GM21526 (cell line): ENCODE measurements at regions not wholly inside any gene's neighbourhood (a gene's known extent, or its start where the extent isn't known, plus 50 kb on each side); places are given as distances from the start of the nearest gene placed in this dataset.
"Not testable (repeated sequence)": the region's sequence is repeated elsewhere in the genome, so short reads cannot be mapped to it uniquely, and the experiment has no call there.

Experiments used
- ATAC-seq: cut with Tn5 transposase; IDR thresholded peaks from one replicate; pipeline ENCODE4 v1.9.1; 2021; ENCODE audit warnings: moderate library complexity; ENCODE audit not compliant: unreplicated experiment, low FRiP score

DNA sequence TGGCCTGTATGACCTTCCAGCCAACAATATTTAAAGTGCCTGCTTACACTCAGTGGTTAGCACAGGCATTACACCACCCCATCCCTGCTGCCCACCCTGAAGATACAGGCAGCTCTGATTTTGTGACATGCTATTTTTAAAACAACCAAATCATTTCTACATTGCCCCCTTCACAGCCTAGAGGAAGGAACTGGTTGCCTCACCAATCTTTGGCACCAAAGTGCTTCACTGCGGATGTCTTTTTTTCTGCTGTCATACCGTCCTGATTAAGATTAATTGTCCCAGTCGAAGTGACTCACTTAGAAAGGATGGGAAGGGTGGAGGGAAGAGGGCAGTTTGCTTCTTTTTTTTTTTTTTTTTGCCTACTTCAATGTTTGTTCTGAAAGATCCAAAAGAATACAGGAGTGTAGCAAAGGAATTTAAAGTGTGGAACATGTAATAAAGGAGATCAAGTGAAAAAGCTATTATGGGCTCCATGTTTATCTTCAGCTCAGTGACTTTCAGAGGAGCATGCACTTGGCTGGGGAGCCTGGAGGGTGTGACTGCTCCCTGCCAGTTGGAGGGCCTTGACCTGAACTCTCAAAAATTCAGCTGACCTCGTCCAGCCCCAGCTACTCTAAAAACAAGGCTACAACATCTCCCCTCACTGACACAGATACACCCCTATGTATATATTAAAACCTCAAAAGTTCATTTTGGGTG lies 501.1 kb upstream of the TNP1 start:
- no peak for ATAC-seq

DNA sequence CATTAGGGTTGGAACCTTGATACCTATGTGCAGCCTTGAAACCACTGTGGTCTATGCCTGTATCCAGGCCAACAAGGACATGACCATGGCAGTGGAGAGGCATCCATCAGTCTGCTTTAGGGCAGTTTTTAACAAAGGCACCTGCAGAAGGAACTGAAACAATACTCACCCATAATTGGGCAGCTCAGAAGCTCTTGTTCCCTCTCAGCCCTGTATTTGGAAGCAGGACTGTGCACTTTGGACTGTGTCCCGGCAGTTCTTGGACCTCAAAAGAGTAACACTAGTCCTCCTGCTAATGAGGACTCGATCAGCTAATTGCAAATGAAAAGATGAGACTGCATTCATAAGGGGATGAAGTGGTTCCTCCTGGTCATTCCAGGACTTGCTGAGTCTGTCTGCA lies 500.2 kb upstream of the TNP1 start:
- no peak for ATAC-seq

DNA sequence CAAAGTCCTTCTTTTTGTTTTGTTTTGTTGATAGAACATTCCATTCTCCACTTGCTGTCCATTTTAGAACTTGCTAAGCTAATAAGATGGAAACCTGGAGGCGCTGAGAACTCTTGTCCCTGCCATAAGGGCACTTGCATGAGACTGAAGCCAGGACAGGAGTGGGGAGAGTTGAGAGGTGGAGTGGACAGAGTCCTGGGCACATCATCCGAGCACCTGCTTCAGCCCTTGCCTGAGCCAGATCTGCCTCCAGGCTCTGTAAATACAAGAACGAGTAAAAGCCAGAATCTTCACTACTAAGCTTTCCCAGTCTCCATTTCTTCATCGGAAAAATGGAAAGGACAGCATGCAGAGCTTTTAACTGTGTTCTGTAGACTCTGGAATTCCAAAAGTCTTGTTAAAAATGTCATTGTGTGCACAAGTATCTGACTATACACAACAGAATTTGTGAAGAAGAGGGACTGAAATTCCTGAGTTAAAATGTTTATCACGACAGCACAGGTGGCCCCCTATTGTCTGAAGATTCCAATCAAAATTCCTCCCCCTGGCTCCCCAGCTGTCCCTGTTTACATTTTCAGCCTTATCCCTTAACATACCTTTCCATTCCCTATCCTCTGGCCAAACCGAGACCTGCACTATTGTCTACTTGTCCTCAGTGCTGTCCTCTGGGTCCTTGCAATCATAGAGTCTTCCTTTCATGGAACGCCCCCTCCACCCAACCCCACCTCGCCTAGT lies 498.2 kb upstream of the TNP1 start:
- ATAC-seq: no peak

DNA sequence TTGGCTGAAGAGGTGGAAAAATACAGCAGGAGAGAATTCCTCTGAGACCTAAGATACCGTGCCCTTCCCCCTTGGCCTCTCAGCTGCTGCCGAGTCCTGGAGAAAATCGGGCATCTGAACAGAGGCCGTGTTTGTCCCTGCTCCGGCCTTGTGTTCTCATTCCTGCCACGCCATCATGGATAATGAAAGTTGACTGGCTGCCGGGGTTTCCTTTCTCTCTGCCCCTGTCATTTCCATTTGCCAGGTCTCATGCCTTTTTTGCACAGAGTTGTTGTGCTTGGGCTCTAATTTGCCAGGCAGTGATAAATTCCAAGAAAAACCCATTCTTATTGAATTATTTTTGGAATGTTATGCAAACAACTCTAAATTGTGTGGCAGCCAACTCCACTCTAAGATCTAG lies 496.9 kb upstream of the TNP1 start:
- ATAC-seq: no peak

DNA sequence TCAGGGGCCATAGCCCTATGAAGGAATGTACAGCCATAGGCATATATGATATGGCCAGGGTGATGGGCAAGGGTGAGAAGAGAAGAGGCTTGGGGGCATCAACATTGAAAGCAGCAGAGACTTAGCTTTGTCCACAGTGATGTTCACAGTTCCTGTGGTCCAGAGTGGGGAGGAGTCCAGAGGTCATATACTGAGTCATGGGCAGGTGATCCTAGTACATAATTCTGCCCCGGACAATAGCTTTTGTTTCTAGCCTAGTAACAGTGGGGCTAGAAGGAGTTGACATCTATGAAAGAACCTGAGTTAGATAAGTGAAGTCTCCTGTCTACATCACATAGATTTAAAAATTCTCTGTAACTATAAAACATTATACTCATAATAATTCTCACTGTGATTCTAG lies 496.3 kb upstream of the TNP1 start:
- no peak for ATAC-seq

DNA sequence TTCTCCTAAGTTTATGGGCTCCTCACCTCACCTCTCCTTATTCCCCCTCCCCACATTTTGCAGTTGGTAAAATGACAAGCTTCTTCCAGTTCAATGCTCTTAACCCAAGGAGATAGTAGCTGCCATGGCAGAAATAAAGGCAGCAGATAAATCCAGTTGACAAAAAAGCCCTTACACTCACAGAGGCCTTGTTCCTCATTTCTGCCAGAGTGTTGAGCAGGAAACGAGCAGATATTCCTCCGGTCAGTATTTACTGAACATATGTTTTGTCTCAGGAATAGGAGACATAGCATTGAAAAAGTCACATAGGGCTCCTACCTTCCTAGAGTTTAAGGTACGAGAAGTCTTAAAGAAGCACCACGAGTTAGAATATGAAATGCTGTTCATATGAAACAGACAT lies 493.7 kb upstream of the TNP1 start:
- ATAC-seq: no peak

DNA sequence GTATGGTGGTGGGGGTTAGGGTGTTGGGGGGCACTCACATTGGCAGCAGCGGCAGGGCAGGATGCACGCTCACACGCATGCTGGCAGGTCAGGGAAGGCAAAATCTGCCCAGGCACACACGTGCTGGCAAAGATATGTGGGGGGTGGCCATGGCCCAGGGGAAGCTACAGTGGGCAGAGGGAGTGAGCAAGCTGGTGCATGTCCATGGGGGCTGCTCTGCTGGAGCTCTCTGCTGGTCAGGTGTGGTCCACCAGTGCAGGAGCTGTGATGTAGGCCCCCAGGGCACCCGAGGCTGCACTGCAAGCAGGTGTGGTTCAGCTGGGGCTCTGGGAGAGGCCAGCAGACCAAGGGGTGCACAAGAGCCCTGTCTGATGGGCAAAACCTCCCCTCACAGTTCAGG lies 491.5 kb upstream of the TNP1 start:
- ATAC-seq: no peak

DNA sequence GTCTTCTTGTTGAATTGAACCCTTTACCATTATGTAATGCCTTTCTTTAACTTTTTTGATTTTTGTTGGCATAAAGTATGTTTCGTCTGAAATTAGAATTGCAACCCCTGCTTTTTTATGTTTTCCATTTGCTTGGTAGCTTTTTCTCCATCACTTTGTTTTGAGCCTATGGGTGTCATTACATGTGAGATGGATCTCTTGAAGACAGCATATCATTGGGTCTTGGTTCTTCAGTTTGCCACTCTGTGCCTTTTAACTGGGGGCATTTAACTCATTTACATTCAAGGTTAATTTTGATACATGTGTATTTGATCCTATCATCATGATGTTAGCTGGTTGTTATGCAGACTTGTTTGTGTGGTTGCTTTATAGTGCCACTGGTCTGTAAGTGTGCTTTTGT lies 489.4 kb upstream of the TNP1 start:
- no peak for ATAC-seq

DNA sequence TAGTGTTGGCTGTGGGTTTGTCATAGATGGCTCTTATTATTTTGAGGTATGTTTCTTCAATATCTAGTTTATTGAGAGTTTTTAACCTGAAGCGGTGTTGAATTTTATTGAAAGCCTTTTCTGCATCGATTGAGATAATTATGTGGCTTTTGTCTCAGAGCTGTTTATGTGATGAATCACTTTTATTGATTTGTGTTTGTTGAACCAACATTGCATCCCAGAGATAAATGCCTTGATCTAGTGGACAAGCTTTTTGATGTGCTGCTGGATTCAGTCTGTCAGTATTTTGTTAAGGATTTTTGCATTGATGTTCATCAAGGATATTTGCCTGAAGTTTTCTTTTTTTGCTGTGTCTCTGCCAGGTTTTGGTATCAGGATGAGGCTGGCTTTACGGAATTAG lies 487.8 kb upstream of the TNP1 start:
- not testable (repeated sequence) for ATAC-seq

DNA sequence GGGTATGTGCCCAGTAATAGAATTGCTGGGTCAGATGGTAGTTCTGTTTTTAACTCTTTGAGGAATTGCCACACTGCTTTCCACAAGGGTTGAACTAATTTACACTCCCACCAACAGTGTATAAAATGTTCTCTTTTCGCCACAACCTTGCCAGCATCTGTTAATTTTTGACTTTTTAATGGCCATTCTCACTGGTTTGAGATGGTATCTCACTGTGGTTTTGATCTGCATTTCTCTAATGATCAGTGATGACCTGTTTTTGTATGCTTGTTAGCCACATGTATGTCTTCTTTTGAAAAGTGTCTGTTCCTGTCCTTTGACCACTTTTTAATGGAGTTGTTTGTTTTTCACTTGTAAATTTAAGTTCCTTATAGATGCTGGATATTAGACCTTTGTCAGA lies 486.2 kb upstream of the TNP1 start:
- ATAC-seq: not testable (repeated sequence)

DNA sequence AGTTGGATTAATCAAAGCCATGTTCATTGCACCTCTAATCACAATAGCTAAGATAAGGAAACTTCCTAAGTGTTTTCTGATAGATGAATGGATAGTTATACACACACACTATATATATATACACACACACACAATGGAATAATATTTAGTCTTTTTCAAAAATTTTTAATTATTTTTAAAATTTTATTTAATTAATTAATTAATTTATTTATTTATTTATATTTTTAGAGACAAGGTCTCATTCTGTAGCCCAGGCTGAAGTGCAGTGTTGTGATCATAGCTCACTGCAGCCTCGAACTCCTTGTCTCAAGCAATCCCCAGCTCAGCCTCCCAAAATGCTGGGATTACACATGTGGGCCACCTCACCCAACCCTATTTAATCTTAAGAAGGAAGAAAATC lies 481.0 kb upstream of the TNP1 start:
- ATAC-seq: no peak

DNA sequence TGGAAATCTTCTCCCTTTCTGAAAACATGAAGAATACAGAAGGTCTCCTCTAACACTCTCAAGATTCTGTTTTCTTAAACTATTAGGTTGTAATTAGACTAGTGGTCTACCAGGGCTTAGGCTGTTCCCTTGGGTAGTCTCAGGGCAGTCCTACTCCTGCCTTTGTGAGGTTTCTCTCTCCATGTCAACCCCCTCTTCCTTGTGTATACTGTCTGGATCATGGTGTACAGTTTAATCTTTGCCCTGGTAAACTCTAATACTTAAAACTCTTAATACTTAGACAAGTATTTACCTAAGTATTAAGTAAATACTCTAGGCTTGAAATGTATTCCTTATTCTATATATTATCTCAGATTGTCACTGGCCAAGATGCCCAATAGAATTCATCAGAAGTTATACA lies 480.3 kb upstream of the TNP1 start:
- no peak for ATAC-seq

DNA sequence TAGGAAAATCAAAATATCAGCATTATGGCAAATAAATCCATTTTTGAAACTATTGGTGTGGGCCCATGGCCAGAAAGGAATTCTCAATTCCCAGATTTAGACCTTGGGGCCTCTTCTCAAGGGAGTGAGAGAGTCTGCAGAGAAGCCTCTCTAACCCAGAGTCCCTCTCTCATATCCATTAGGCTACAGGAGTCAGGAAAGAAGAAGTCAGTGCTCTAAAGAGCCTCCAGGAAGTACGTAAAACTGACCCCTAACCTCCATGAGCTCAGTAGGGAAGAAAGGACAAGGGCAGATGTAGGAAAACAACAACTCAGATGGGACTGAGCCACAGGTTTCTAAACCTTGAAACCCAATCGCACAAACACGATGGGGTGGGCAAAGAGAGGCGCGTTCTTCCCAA lies 479.9 kb upstream of the TNP1 start:
- ATAC-seq: no peak

DNA sequence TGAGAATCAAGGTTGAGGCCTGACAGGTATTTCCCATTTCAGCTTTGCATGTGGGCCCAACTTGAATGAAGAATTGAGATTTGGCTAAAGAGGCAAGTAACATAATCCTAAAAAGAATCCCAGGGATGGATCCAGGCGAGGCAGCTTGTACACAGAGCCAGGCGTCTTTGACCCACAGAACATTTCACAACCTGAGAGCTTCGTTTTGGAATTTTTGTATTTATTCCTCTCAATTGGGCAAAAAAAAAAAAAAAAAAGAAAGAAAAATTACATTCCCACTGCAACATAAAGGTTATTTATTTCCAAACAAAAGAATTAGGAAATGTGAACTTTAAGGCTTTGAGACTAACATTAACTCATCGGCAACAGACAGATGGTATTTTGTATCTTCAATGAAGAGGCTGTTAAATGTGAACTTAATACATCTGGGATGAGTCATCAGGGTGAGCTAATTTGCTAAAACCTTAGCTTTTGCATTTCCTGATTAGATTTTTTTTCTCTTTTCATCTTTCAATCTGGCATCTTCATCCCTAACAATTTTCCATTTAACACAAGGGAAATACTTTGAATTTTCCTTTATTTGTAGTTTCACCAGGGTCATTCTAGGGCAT lies 478.5 kb upstream of the TNP1 start:
- no peak for ATAC-seq

DNA sequence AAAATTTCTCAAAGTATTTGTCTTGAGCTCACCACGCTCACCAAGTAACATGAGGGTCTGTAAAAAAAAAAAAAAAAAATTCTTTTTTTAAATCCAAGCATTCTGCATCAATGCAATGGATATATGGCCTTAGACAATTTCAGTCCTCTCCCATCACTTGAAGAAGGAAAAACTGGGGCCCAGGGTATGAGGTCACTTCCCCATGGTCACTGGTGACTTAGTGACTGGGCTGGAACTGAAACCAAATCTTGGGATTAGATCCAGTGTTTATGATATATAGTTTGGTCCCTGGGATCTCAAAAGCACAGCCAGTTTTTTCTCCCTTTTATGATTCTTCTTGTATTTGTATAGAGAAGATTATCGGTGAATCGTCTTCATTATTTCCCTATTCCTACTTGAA lies 477.9 kb upstream of the TNP1 start:
- no peak for ATAC-seq

DNA sequence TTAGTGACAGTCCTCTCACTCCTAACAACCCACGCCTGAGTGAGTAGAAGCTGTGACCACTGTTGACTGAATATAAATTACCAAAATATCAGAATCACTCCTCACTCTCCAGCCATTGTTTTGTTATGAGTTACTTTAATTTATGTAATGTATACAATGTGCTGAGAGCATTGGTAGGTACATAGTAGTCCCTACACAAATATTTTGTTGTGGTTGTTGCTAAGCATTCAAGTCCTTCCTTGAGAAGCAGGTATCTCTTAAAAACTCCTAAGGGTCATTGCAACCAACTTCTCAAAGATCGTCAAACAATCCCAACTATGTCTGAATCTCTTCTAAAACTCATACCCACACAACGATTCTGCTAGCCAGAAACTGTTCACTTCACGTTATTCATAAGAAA lies 476.8 kb upstream of the TNP1 start:
- ATAC-seq: no peak

DNA sequence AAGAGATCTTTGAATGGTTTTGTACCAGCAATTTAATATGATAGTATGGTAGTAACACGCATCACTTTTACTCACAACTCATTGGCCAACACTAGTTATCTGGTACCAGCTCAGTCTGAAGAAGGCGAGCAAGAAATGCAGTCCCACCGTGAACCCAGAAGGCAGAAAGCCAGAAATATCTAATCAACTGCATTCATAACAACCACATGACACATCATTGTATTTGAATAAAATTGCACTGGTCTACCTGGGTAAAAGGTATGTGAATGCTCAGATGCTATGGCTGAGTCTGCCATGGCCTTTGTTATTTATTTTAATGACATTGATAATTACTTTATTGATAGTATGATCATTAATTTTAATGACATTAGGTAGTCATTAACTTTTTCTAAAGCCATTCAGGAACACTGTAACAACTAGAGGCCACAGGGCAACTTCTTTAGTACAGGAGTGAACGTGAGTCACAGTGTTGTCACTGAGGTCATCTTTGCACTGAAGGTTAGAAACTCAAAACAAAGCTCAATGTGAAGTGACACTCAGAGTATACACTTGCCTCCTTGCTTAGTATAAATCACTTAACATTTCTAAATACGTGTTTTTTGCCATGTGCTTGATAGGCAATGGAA lies 475.6 kb upstream of the TNP1 start:
- ATAC-seq: no peak

DNA sequence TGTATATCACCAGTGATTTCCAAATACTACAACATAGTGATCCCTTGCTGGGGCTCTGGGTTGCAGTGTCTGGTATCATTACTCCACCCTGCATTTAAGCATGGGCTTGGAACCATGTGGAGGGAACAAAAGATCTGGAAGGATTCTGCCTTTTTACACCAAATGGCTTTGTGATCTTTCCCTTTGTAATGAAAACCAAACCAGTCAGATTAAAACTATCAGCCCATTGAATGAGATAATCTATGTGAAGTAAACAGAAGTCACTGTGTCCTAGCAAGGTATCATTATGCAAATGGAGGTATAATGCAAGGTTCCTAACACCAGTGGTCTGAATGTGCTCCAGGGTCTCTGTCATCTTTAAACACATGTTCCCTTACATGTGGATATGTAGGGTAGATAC lies 474.7 kb upstream of the TNP1 start:
- no peak for ATAC-seq

DNA sequence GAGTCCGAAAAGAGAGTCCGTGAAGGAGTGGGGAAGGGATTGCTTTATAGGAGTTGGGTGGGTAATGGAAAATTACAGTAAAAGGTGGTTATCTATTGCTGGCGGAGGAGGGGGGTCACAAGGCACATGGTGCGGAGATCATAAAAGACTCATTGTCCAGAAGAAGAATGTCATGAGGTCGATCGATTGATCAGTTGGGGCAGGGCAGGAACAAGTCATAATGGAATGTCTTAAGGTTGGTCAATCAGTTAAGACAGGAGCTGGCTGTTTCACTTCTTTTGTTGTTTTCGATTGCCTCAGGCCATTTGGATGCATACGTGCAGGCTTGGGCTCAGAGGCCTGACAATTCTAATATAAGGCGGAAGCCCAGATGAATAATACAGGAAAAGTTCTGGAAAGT lies 473.0 kb upstream of the TNP1 start:
- no peak for ATAC-seq

DNA sequence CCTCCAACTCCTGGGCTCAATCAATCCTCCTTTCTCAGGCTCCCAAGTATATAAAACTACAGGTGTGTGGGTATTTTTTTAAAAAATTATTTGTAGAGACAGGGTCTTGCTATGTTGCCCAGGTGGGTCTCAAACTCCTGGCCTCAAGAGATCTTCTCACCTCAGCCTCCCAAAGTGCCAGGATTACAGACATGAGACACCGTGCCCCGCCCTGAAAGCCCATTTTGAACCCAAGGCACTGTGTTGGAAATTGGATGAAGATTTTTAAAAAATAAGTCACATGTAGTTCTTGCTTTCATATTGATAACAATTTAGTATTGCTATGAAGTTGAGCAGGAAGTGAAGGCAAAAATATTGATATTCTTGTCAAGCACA lies 472.5 kb upstream of the TNP1 start:
- ATAC-seq: no peak

DNA sequence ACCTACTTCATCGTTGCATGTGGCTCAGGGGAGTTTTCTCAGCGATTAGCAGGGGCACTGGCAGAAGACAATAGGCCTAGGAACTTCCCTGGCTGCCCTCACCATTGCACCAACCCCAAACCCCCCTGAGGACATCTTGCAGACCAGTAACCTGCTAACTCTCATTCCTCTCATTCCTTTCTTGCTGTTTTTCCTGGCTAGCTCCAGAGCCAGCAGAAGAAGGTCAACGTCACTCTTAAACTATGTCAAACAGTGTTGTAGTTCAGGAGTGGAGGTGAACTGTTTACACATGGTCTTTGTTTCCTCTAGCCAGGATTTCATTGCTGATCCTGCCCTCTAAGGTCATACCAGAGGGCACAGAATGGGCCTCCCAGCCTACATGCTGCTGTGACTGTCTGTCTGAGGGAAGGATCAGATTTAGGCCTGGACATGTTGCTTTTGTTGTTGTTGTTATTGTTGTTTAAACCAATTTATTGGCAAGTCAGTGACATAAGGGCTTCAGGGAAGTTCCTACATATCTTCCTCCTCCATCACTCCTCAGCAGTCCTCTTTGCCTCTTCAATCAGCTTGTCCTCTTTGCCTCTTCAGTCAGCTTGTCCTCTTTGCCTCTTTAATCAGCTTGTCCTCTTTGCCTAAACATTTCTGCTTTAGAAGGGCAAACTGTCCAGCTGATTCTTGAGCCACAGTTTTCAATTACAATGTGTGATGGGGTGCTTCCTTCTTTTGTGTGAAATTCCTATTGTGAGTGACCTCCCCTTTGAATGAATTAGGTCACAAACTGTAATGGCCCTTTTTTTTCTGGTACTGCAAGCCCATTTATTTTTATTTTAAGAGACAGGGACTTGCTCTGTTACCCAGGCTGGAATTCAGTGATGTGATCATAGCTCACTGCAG lies 471.9 kb upstream of the TNP1 start:
- ATAC-seq: no peak
